ENCODE measurements at regions not wholly inside any gene's neighbourhood (a gene's known extent, or its start where the extent isn't known, plus 50 kb on each side); places are given as distances from the start of the nearest gene placed in this dataset.

GRCh38 chr2:139550873-139551272, 770.7 kb upstream of the NXPH2 start:
- Histone ChIP-seq H3K27me3 (ENCODE audit: control insufficient read depth, insufficient read depth, low read length) (no peaks in the 10 kb centered on the region), H3K4me3 (ENCODE audit: low read depth in 2 of 2, low read length in 2 of 2) (no peak overlapping the region), H3K4me1 (ENCODE audit: control insufficient read depth, insufficient read depth, low read length) (no peaks in the 10 kb centered on the region), H3K9me3 (ENCODE audit: control insufficient read depth, insufficient read depth, low read depth, low read length) (no peaks in the 10 kb centered on the region), H3K27ac (ENCODE audit: low read length) (no peak overlapping the region), H3K36me3 (ENCODE audit: control insufficient read depth, insufficient read depth, low read length) (no peaks in the 10 kb centered on the region)
- in situ Hi-C loops (cut with HindIII; ENCODE audit: low pct_unique_long_range_greater_than_20kb, low sequenced_read_pairs): no loop called here
- ChIA-PET POLR2A (no interaction called here), CTCF (no interaction called here)
- no TSS peak for BruUV-seq (replicated peaks)
- ATAC-seq (no peak), DNase-seq (ENCODE audit: low read depth, low spot score) (no peak)
- intact Hi-C loops (cut with micrococcal nuclease; ENCODE audit: unreplicated experiment): no loop called here
- TF ChIP-seq TCF7L2 (IDR thresholded peaks at IDR 0.05; ENCODE audit: low read depth, low read length): no peak

DNA sequence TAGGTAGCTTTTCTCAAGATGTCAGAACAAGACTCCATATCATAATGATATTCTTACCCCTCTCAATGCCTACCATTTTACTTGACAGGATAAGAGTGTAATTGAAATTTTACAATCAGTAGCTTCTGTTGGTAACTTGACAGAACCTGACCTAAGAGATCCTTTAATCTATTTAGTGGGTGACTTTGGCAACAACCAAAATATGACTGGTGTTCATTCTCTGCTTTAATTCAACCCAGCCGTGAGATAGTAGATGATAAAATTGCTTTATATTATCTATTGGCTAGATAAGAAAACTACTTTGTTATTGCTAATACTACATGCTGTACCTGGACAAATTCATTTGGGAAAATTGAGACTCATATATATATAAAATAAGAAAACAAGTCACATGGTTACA, 770.2 kb upstream of the NXPH2 start:
- no peaks in the 10 kb centered on the region for H3K27me3 ChIP-seq (ENCODE audit: control insufficient read depth, insufficient read depth, low read length)
- ChIA-PET POLR2A (no interaction called here), CTCF (no interaction called here)
- H3K4me1 ChIP-seq (ENCODE audit: control insufficient read depth, insufficient read depth, low read length): no peaks in the 10 kb centered on the region
- H3K4me3 ChIP-seq (ENCODE audit: low read depth in 2 of 2, low read length in 2 of 2): no peak overlapping the region
- in situ Hi-C loops (cut with HindIII; ENCODE audit: low pct_unique_long_range_greater_than_20kb, low sequenced_read_pairs) (no loop called here), intact Hi-C loops (cut with micrococcal nuclease; ENCODE audit: unreplicated experiment) (no loop called here)
- TF ChIP-seq TCF7L2 (IDR thresholded peaks at IDR 0.05; ENCODE audit: low read depth, low read length): no peak
- no peak for TF ChIP-seq POLR2AphosphoS5 (IDR thresholded peaks at IDR 0.05; ENCODE audit: low read depth, low read length)
- TF ChIP-seq, protein P1, sequence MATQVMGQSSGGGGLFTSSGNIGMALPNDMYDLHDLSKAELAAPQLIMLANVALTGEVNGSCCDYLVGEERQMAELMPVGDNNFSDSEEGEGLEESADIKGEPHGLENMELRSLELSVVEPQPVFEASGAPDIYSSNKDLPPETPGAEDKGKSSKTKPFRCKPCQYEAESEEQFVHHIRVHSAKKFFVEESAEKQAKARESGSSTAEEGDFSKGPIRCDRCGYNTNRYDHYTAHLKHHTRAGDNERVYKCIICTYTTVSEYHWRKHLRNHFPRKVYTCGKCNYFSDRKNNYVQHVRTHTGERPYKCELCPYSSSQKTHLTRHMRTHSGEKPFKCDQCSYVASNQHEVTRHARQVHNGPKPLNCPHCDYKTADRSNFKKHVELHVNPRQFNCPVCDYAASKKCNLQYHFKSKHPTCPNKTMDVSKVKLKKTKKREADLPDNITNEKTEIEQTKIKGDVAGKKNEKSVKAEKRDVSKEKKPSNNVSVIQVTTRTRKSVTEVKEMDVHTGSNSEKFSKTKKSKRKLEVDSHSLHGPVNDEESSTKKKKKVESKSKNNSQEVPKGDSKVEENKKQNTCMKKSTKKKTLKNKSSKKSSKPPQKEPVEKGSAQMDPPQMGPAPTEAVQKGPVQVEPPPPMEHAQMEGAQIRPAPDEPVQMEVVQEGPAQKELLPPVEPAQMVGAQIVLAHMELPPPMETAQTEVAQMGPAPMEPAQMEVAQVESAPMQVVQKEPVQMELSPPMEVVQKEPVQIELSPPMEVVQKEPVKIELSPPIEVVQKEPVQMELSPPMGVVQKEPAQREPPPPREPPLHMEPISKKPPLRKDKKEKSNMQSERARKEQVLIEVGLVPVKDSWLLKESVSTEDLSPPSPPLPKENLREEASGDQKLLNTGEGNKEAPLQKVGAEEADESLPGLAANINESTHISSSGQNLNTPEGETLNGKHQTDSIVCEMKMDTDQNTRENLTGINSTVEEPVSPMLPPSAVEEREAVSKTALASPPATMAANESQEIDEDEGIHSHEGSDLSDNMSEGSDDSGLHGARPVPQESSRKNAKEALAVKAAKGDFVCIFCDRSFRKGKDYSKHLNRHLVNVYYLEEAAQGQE (IDR thresholded peaks at IDR 0.05; ENCODE audit: insufficient read depth in 1 of 2, low read depth in 2 of 2, low read length in 1 of 2): no peak
- TF ChIP-seq SIN3A (IDR thresholded peaks at IDR 0.05; ENCODE audit: borderline replicate concordance, insufficient read depth, low read depth, low read length): no peak
- no peak for TF ChIP-seq CTCF (IDR thresholded peaks at IDR 0.05)
- ATAC-seq: no peak
- no peak overlapping the region for H3K27ac ChIP-seq (ENCODE audit: low read length)
- no peaks in the 10 kb centered on the region for H3K9me3 ChIP-seq (ENCODE audit: control insufficient read depth, insufficient read depth, low read depth, low read length)
- DNase-seq (ENCODE audit: low read depth, low spot score): no peak
- H3K36me3 ChIP-seq (ENCODE audit: control insufficient read depth, insufficient read depth, low read length): no peaks in the 10 kb centered on the region
- BruUV-seq (replicated peaks): no TSS peak

GRCh38 chr2:139544186-139544851, 764.1 kb upstream of the NXPH2 start:
- in situ Hi-C loops (cut with HindIII; ENCODE audit: low pct_unique_long_range_greater_than_20kb, low sequenced_read_pairs): no loop called here
- DNase-seq (ENCODE audit: low read depth, low spot score) (no peak), ATAC-seq (no peak)
- CTCF ChIA-PET: no interaction called here
- intact Hi-C loops (cut with micrococcal nuclease; ENCODE audit: unreplicated experiment): no loop called here
- H3K4me1 ChIP-seq (ENCODE audit: control insufficient read depth, insufficient read depth, low read length): no peaks in the 10 kb centered on the region
- no TSS peak for BruUV-seq (replicated peaks)
- no peaks in the 10 kb centered on the region for H3K36me3 ChIP-seq (ENCODE audit: control insufficient read depth, insufficient read depth, low read length)
- POLR2A ChIA-PET: no interaction called here
- no peak overlapping the region for H3K27ac ChIP-seq (ENCODE audit: low read length)
- H3K27me3 ChIP-seq (ENCODE audit: control insufficient read depth, insufficient read depth, low read length): no peaks in the 10 kb centered on the region
- no peaks in the 10 kb centered on the region for H3K9me3 ChIP-seq (ENCODE audit: control insufficient read depth, insufficient read depth, low read depth, low read length)
- H3K4me3 ChIP-seq (ENCODE audit: low read depth in 2 of 2, low read length in 2 of 2): no peak overlapping the region
- TF ChIP-seq POLR2AphosphoS5 (IDR thresholded peaks at IDR 0.05; ENCODE audit: low read depth, low read length): no peak
- no peak for TF ChIP-seq SIN3A (IDR thresholded peaks at IDR 0.05; ENCODE audit: borderline replicate concordance, insufficient read depth, low read depth, low read length)
- TF ChIP-seq, protein P1 (IDR thresholded peaks at IDR 0.05; ENCODE audit: insufficient read depth in 1 of 2, low read depth in 2 of 2, low read length in 1 of 2): no peak
- TF ChIP-seq TCF7L2 (IDR thresholded peaks at IDR 0.05; ENCODE audit: low read depth, low read length): no peak
- TF ChIP-seq CTCF (IDR thresholded peaks at IDR 0.05): no peak
